ENCODE measurements at regions not wholly inside any gene's neighbourhood (a gene's known extent, or its start where the extent isn't known, plus 50 kb on each side); places are given as distances from the start of the nearest gene placed in this dataset.

GRCh38 chr11:11047851-11048610, 190.2 kb upstream of the ZBED5 start:
- WGBS, 5 donors: 54 to 88% (median 59%) methylated on average over 2 of the region's 2 CpGs
- no peaks in the 10 kb centered on the region for H3K27me3 ChIP-seq
- no peak for DNase-seq
- H3K9me3 ChIP-seq: peaks cover 0 to 4% (median 0%) of the 10 kb centered on the region in 4 donors
- no peaks in the 10 kb centered on the region for H3K4me1 ChIP-seq
- no peak overlapping the region for H3K27ac ChIP-seq
- TF ChIP-seq CTCF (IDR thresholded peaks at IDR 0.05) (no peak), POLR2AphosphoS5 (IDR thresholded peaks at IDR 0.05) (no peak), EP300 (IDR thresholded peaks at IDR 0.05) (no peak), POLR2A (IDR thresholded peaks at IDR 0.05) (no peak)
- intact Hi-C loops (cut with DNase I; ENCODE audit: low total_unique reads): no loop called here
- no peaks in the 10 kb centered on the region for H3K36me3 ChIP-seq
- no peak overlapping the region for H3K4me3 ChIP-seq

DNA sequence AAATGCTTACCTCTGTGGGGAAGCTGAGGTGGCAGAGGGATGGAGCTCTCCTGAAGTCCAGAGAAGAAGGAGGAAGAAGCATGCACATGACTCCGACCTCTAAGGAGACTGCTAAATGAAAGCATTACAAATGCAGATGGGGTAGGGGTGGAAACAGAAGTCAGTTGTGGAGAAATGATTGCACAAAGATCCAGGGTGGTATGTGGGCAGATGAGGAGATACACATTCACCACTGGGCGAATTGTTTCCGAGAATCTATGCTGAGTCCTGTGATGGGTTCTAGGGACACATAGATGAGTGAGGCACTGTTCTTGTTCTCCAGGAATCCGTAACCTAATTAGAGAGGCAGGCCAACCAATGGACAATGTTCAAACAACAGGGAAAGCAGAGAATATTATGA, 188.9 kb upstream of the ZBED5 start:
- Histone ChIP-seq H3K4me3 (no peak overlapping the region), H3K36me3 (no peaks in the 10 kb centered on the region), H3K27me3 (no peaks in the 10 kb centered on the region), H3K9me3 (no peaks in the 10 kb centered on the region), H3K27ac (no peak overlapping the region), H3K4me1 (no peaks in the 10 kb centered on the region)
- TF ChIP-seq POLR2A (IDR thresholded peaks at IDR 0.05): no peak
- TF ChIP-seq POLR2AphosphoS5 (IDR thresholded peaks at IDR 0.05): no peak
- TF ChIP-seq EP300 (IDR thresholded peaks at IDR 0.05): no peak
- TF ChIP-seq CTCF (IDR thresholded peaks at IDR 0.05): no peak
- WGBS, 5 donors: 85 to 88% (median 86%) methylated on average over 4 of the region's 4 CpGs
- DNase-seq: no peak
- intact Hi-C loops (cut with DNase I; ENCODE audit: low total_unique reads): no loop called here

GRCh38 chr11:11045156-11045930, 187.5 kb upstream of the ZBED5 start:
- intact Hi-C loops (cut with DNase I; ENCODE audit: low total_unique reads): no loop called here
- Histone ChIP-seq H3K4me3 (no peak overlapping the region), H3K27ac (no peak overlapping the region), H3K9me3 (no peaks in the 10 kb centered on the region), H3K36me3 (no peaks in the 10 kb centered on the region), H3K4me1 (no peaks in the 10 kb centered on the region), H3K27me3 (no peaks in the 10 kb centered on the region)
- 77 to 92% (median 85%) methylated on average over 3 to 6 of the region's 6 CpGs for WGBS, 5 donors
- no peak for DNase-seq
- no peak for TF ChIP-seq POLR2AphosphoS5 (IDR thresholded peaks at IDR 0.05)

DNA sequence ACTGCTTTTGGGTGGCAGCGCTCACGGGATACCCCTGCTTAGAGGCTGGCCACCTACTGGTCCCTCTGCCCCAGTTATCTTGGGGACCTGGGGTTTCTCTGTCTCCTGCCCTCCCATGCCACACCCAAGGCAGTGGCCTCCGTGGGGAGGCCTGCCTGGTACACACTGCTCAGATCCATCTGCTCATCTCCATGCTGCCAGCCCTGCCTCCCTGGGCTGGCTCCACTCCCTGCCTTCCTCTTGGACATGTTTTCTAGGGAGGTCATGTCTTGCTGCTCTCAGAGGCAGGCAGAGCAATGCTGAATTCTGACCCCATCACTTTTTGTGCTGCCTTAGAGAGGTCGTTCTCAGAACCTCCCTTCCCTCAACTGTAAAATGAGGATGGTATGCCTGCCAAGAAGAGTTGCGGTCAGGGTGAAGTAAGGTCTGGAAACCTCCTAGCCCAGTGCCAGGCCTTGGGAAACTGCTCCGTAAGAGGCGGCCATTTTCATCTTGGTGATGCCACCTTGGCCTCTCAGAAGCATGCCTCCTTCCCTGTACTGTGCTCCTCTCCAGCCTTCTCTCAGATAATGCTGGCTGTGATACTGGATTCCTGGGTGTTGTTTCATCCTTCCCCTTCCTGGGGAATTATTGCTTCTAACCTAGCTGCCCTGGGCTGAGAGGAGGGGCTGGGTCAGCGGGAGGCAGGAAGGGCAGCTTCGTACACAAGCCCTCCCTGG, 186.4 kb upstream of the ZBED5 start:
- no peak for DNase-seq
- H3K27ac ChIP-seq: no peak overlapping the region
- H3K27me3 ChIP-seq: no peaks in the 10 kb centered on the region
- 78 to 82% (median 81%) methylated on average over 9 of the region's 9 CpGs for WGBS, 5 donors
- H3K36me3 ChIP-seq: no peaks in the 10 kb centered on the region
- intact Hi-C loops (cut with DNase I; ENCODE audit: low total_unique reads): no loop called here
- H3K4me1 ChIP-seq: peaks cover 0 to 7% (median 3%) of the 10 kb centered on the region in 4 donors
- no peak overlapping the region for H3K4me3 ChIP-seq
- TF ChIP-seq EP300 (IDR thresholded peaks at IDR 0.05) (no peak), POLR2A (IDR thresholded peaks at IDR 0.05) (no peak), CTCF (IDR thresholded peaks at IDR 0.05) (no peak), POLR2AphosphoS5 (IDR thresholded peaks at IDR 0.05) (no peak)
- no peaks in the 10 kb centered on the region for H3K9me3 ChIP-seq

Measured in stomach (tissue), 8 donors.